Hepatocyte (in vitro differentiated cells): ENCODE measurements at regions not wholly inside any gene's neighbourhood (a gene's known extent, or its start where the extent isn't known, plus 50 kb on each side); places are given as distances from the start of the nearest gene placed in this dataset.

Source experiments
- CTCF ChIP-seq: fragments of 200-600 bp; sonication (generic); IDR thresholded peaks from 2 replicates; pipeline ENCODE4 v1.5.1; 2016; ENCODE audit warnings: antibody characterized with exemption, mild to moderate bottlenecking; ENCODE audit not compliant: poor library complexity
- EZH2 ChIP-seq: fragments of 200-600 bp; sonication (generic); IDR thresholded peaks from 2 replicates; pipeline ENCODE4 v1.6.1; 2016; ENCODE audit warnings: antibody characterized with exemption, mild to moderate bottlenecking, borderline replicate concordance
- EZH2phosphoT487 ChIP-seq: fragments of 200-600 bp; sonication (generic); IDR thresholded peaks from one replicate; pipeline ENCODE4 v1.6.1; 2018; ENCODE audit warnings: antibody characterized with exemption, mild to moderate bottlenecking, low read depth, moderate library complexity; ENCODE audit not compliant: unreplicated experiment, severe bottlenecking

GRCh38 chr1:221397141-221397540 lies 344.7 kb downstream of the DUSP10 start:
- TF ChIP-seq CTCF (no peak), EZH2 (no peak), EZH2phosphoT487 (no peak)
